ENCODE measurements at regions not wholly inside any gene's neighbourhood (a gene's known extent, or its start where the extent isn't known, plus 50 kb on each side); places are given as distances from the start of the nearest gene placed in this dataset.

GRCh38 chr7:82623812-82624211, 180.2 kb upstream of the CACNA2D1 start:
- ChIA-PET CTCF (interaction anchor here (0.7 kb wide), 1 partner anchor 23 kb away, joined by 3 read pairs; no protein-coding TSS in a partner anchor), POLR2A (no interaction called here)
- Histone ChIP-seq H3K4me2 (replicated peaks; ENCODE audit: low read depth, low read length, poor library complexity, severe bottlenecking) (no peak overlapping the region), H3K79me2 (ENCODE audit: control insufficient read depth, insufficient read depth, low read length) (no peaks in the 10 kb centered on the region), H3K9me3 (ENCODE audit: control extremely low read depth in 1 of 3, control insufficient read depth in 2 of 3, insufficient read depth in 1 of 3, low read length in 2 of 3) (peaks cover 0 to 6% (median 0%) of the 10 kb centered on the region in 3 donors), H3K4me1 (ENCODE audit: control insufficient read depth in 2 of 2, insufficient read depth in 2 of 2, low read length in 2 of 2) (no peaks in the 10 kb centered on the region), H3K9ac (ENCODE audit: low read length) (no peak overlapping the region), H3K4me3 (ENCODE audit: control extremely low read depth in 1 of 5, extremely low read depth in 1 of 5, insufficient read depth in 1 of 5, low read depth in 2 of 5, low read length in 4 of 5) (no peak overlapping the region), H2AFZ (ENCODE audit: insufficient read depth, low read depth, low read length, poor library complexity, severe bottlenecking) (no peak overlapping the region), H3K27me3 (replicated peaks in 1 of 4; ENCODE audit: control extremely low read depth in 1 of 4, control insufficient read depth in 3 of 4, insufficient read depth in 4 of 4, low read length in 3 of 4) (no peaks in the 10 kb centered on the region), H4K20me1 (ENCODE audit: control insufficient read depth, insufficient read depth, low read length, poor library complexity, severe bottlenecking) (no peaks in the 10 kb centered on the region), H3K27ac (ENCODE audit: low read length in 2 of 2) (no peak overlapping the region), H3K36me3 (replicated peaks in 1 of 2; ENCODE audit: control extremely low read depth in 1 of 2, control insufficient read depth in 1 of 2, extremely low read depth in 1 of 2, insufficient read depth in 2 of 2, low read length in 1 of 2) (no peaks in the 10 kb centered on the region)
- no peak for ATAC-seq (ENCODE audit: low read depth)
- Mint-ChIP-seq H3K4me1 (no peaks in the 10 kb centered on the region), H3K4me3 (no peak overlapping the region), H3K27ac (no peak overlapping the region), H3K27me3 (no peaks in the 10 kb centered on the region), H3K9me3 (ENCODE audit: insufficient read depth) (no peaks in the 10 kb centered on the region)
- intact Hi-C loops (cut with micrococcal nuclease) = no loop called here
- DNase-seq = no peak
- TF ChIP-seq EZH2 (IDR thresholded peaks at IDR 0.05; ENCODE audit: borderline replicate concordance, insufficient read depth, low read depth, low read length, poor library complexity, severe bottlenecking) = no peak

- POLR2A ChIA-PET = no interaction called here
- CTCF ChIA-PET = no interaction called here
- Histone ChIP-seq H3K9me3 (ENCODE audit: control extremely low read depth in 1 of 3, control insufficient read depth in 2 of 3, insufficient read depth in 1 of 3, low read length in 2 of 3) (peaks cover 0 to 10% (median 3%) of the 10 kb centered on the region in 3 donors), H3K4me1 (ENCODE audit: control insufficient read depth in 2 of 2, insufficient read depth in 2 of 2, low read length in 2 of 2) (peaks cover 7 to 11% of the 10 kb centered on the region in 2 donors), H3K27me3 (replicated peaks in 1 of 4; ENCODE audit: control extremely low read depth in 1 of 4, control insufficient read depth in 3 of 4, insufficient read depth in 4 of 4, low read length in 3 of 4) (no peaks in the 10 kb centered on the region), H3K27ac (ENCODE audit: low read length in 2 of 2) (no peak overlapping the region), H3K4me3 (ENCODE audit: control extremely low read depth in 1 of 5, extremely low read depth in 1 of 5, insufficient read depth in 1 of 5, low read depth in 2 of 5, low read length in 4 of 5) (no peak overlapping the region), H3K36me3 (replicated peaks in 1 of 2; ENCODE audit: control extremely low read depth in 1 of 2, control insufficient read depth in 1 of 2, extremely low read depth in 1 of 2, insufficient read depth in 2 of 2, low read length in 1 of 2) (no peaks in the 10 kb centered on the region), H3K4me2 (replicated peaks; ENCODE audit: low read depth, low read length, poor library complexity, severe bottlenecking) (no peak overlapping the region), H4K20me1 (ENCODE audit: control insufficient read depth, insufficient read depth, low read length, poor library complexity, severe bottlenecking) (no peaks in the 10 kb centered on the region), H3K79me2 (ENCODE audit: control insufficient read depth, insufficient read depth, low read length) (no peaks in the 10 kb centered on the region), H2AFZ (ENCODE audit: insufficient read depth, low read depth, low read length, poor library complexity, severe bottlenecking) (no peak overlapping the region), H3K9ac (ENCODE audit: low read length) (no peak overlapping the region)
- no peak overlapping the region for H3K27ac Mint-ChIP-seq
- no peaks in the 10 kb centered on the region for H3K27me3 Mint-ChIP-seq
- ATAC-seq (ENCODE audit: low read depth) (no peak), DNase-seq (no peak)
- intact Hi-C loops (cut with micrococcal nuclease) = no loop called here
- WGBS (ENCODE audit: insufficient coverage) = no CpG with 5 or more reads among the region's 1 CpG
- H3K4me3 Mint-ChIP-seq = no peak overlapping the region
- peaks cover 15% of the 10 kb centered on the region for H3K4me1 Mint-ChIP-seq
- TF ChIP-seq CTCF (IDR thresholded peaks at IDR 0.05) (no peak), EZH2 (IDR thresholded peaks at IDR 0.05; ENCODE audit: borderline replicate concordance, insufficient read depth, low read depth, low read length, poor library complexity, severe bottlenecking) (no peak)
- no peaks in the 10 kb centered on the region for H3K9me3 Mint-ChIP-seq (ENCODE audit: insufficient read depth)
Observed at GRCh38 chr7:82617156-82617555, 173.6 kb upstream of the CACNA2D1 start.

Data from B cell (primary cell).